Panc1 (cell line): ENCODE measurements at regions not wholly inside any gene's neighbourhood (a gene's known extent, or its start where the extent isn't known, plus 50 kb on each side); places are given as distances from the start of the nearest gene placed in this dataset.

Source experiments
- ATAC-seq: fragments of 200-7000 bp; cut with Tn5 transposase; 2 replicates; pipeline ENCODE4 v1.9.1; 2020; ENCODE audit warnings: mild to moderate bottlenecking, moderate library complexity
- BruUV-seq: library from RNA; stranded (reverse); fragments of 400-500 nt; replicated peaks from 2 replicates; lab custom pipeline; 2021; lab: Mats Ljungman, UMichigan
- CTCF ChIA-PET: fragments of 300-600 bp; sonication (Branson Sonifier 250); formaldehyde crosslinking; loops from one replicate; lab custom pipeline; 2022; ENCODE audit warnings: antibody characterized with exemption; lab: Charles Lee
- POLR2A ChIA-PET: fragments of 300-600 bp; sonication (Branson Sonifier 250); formaldehyde crosslinking; loops from one replicate; lab custom pipeline; 2022; ENCODE audit warnings: antibody characterized with exemption; lab: Charles Lee
- DNase-seq: peaks from one replicate; pipeline ENCODE4 v3.0.0-alpha.2; 2010; ENCODE audit warnings: low read depth, low spot score
- H3K27ac ChIP-seq: 2 replicates; pipeline ENCODE4 v1.5.1; 2011; ENCODE audit warnings: mild to moderate bottlenecking, low read length, inconsistent platforms
- H3K27me3 ChIP-seq: fragments of 200-500 bp; sonication (Bioruptor generic); 2 replicates; pipeline ENCODE4 v1.6.0; 2014; ENCODE audit warnings: low read length, inconsistent platforms; ENCODE audit not compliant: control insufficient read depth, insufficient read depth
- H3K36me3 ChIP-seq: fragments of 200-500 bp; sonication (Bioruptor generic); 2 replicates; pipeline ENCODE4 v1.5.1; 2014; ENCODE audit warnings: inconsistent platforms, mild to moderate bottlenecking, low read length, moderate library complexity; ENCODE audit not compliant: control insufficient read depth, insufficient read depth
- H3K4me1 ChIP-seq: 2 replicates; pipeline ENCODE4 v1.5.1; 2011; ENCODE audit warnings: inconsistent platforms, mild to moderate bottlenecking, low read length, moderate library complexity; ENCODE audit not compliant: control insufficient read depth, insufficient read depth
- H3K4me3 ChIP-seq, 2 experiments: 2 replicates each; pipeline ENCODE4 v1.5.1; 2011 to 2012; ENCODE audit warnings: low read depth in 2 of 2, low read length in 2 of 2, mild to moderate bottlenecking in 2 of 2, inconsistent platforms in 1 of 2, moderate library complexity in 1 of 2
- H3K9me3 ChIP-seq: fragments of 200-500 bp; sonication (Bioruptor generic); 2 replicates; pipeline ENCODE4 v1.5.1; 2014; ENCODE audit warnings: low read depth, mild to moderate bottlenecking, inconsistent platforms, low read length, moderate library complexity; ENCODE audit not compliant: control insufficient read depth, insufficient read depth
- CTCF ChIP-seq: fragments of 450-650 bp; IDR thresholded peaks from 2 replicates; pipeline ENCODE4 v1.5.1; 2017; ENCODE audit warnings: mild to moderate bottlenecking
- POLR2AphosphoS5 ChIP-seq: IDR thresholded peaks from 2 replicates; pipeline ENCODE4 v1.6.1; 2012; ENCODE audit warnings: mild to moderate bottlenecking, low read depth, low read length, moderate library complexity
- REST ChIP-seq, 2 experiments: IDR thresholded peaks; 2 replicates each; pipeline ENCODE4 v1.6.1; 2011 to 2012; ENCODE audit warnings: low read depth in 2 of 2, control low read depth in 1 of 2, low read length in 1 of 2, mild to moderate bottlenecking in 1 of 2, moderate library complexity in 1 of 2; ENCODE audit not compliant: insufficient read depth in 1 of 2
- SIN3A ChIP-seq: IDR thresholded peaks from 2 replicates; pipeline ENCODE4 v1.6.1; 2012; ENCODE audit warnings: low read depth, mild to moderate bottlenecking, low read length, moderate library complexity, borderline replicate concordance; ENCODE audit not compliant: insufficient read depth
- TCF7L2 ChIP-seq: IDR thresholded peaks from 2 replicates; pipeline ENCODE4 v1.6.1; 2011; ENCODE audit warnings: mild to moderate bottlenecking, low read depth, low read length, inconsistent platforms
- in situ Hi-C: cut with HindIII; loops from 2 replicates; pipeline ENCODE4 v1.10.0; 2016; ENCODE audit warnings: low sequenced_read_pairs, low pct_unique_long_range_greater_than_20kb
- intact Hi-C: fragments of 100-400 bp; cut with micrococcal nuclease; formaldehyde crosslinking; loops from one replicate; pipeline ENCODE4 v1.10.0; 2022; ENCODE audit not compliant: unreplicated experiment

- ChIA-PET POLR2A (no interaction called here), CTCF (no interaction called here)
- no TSS peak for BruUV-seq
- Histone ChIP-seq H3K4me1 (no peaks in the 10 kb centered on the region), H3K27me3 (no peaks in the 10 kb centered on the region), H3K27ac (no peak overlapping the region), H3K36me3 (no peaks in the 10 kb centered on the region; the same call in 1 of the 2 replicates), H3K4me3 (no peak overlapping the region), H3K9me3 (no peaks in the 10 kb centered on the region)
- TF ChIP-seq CTCF (no peak), SIN3A (no peak), REST (IDR thresholded peaks at IDR 0.05; ENCODE audit: insufficient read depth in 1 of 2, low read depth in 2 of 2, low read length in 1 of 2) (no peak), POLR2AphosphoS5 (no peak), TCF7L2 (no peak)
- DNase-seq, result no peak
- in situ Hi-C loops, result no loop called here
- intact Hi-C loops, result no loop called here
- no peak for ATAC-seq
Measured at GRCh38 chr14:71346685-71347084, 439.4 kb downstream of the PCNX1 start.

- in situ Hi-C loops, result no loop called here
- no peak for ATAC-seq
- CTCF ChIA-PET, result no interaction called here
- no peaks in the 10 kb centered on the region for H3K27me3 ChIP-seq
- DNase-seq, result no peak
- H3K9me3 ChIP-seq, result no peaks in the 10 kb centered on the region
- TF ChIP-seq SIN3A, result no peak
- TF ChIP-seq POLR2AphosphoS5, result no peak
- no peak for TF ChIP-seq CTCF
- no peak for TF ChIP-seq REST (IDR thresholded peaks at IDR 0.05; ENCODE audit: insufficient read depth in 1 of 2, low read depth in 2 of 2, low read length in 1 of 2)
- no peak for TF ChIP-seq TCF7L2
- POLR2A ChIA-PET, result no interaction called here
- BruUV-seq, result no TSS peak
- H3K4me1 ChIP-seq, result no peaks in the 10 kb centered on the region
- no peaks in the 10 kb centered on the region; the same call in 1 of the 2 replicates for H3K36me3 ChIP-seq
- H3K4me3 ChIP-seq, result no peak overlapping the region
- intact Hi-C loops, result no loop called here
- H3K27ac ChIP-seq, result no peak overlapping the region
Measured at GRCh38 chr14:71348394-71348793, 441.1 kb downstream of the PCNX1 start.
